ENCODE measurements at regions not wholly inside any gene's neighbourhood (a gene's known extent, or its start where the extent isn't known, plus 50 kb on each side); places are given as distances from the start of the nearest gene placed in this dataset.

- ChIA-PET POLR2A (no interaction called here), CTCF (no interaction called here)
These were observed 433.8 kb upstream of the CDH6 start for GRCh38 chr5:30759731-30760130.

GRCh38 chr5:30752015-30752414 lies 441.5 kb upstream of the CDH6 start:
- intact Hi-C loops (cut with DNase I, micrococcal nuclease), result no loop called here
- Mint-ChIP-seq H3K27me3 (no peaks in the 10 kb centered on the region), H3K4me3 (no peak overlapping the region), H3K27ac (no peak overlapping the region), H3K4me1 (no peaks in the 10 kb centered on the region), H3K36me3 (ENCODE audit: low read depth) (no peaks in the 10 kb centered on the region), H3K9me3 (ENCODE audit: low read depth) (peaks cover 10% of the 10 kb centered on the region)
- DNase-seq, result no peak
- POLR2A ChIA-PET, result no interaction called here
- no peak for ATAC-seq
- CTCF ChIA-PET, result no interaction called here

More at GRCh38 chr5:30759731-30760130, 433.8 kb upstream of the CDH6 start:
- no peaks in the 10 kb centered on the region for H3K36me3 Mint-ChIP-seq (ENCODE audit: low read depth)
- H3K4me1 Mint-ChIP-seq, result no peaks in the 10 kb centered on the region
- no peak overlapping the region for H3K4me3 Mint-ChIP-seq
- no peak overlapping the region for H3K27ac Mint-ChIP-seq
- ATAC-seq (no peak), DNase-seq (no peak)
- intact Hi-C loops (cut with DNase I, micrococcal nuclease), result no loop called here
- H3K9me3 Mint-ChIP-seq (ENCODE audit: low read depth), result peaks cover 9% of the 10 kb centered on the region
- H3K27me3 Mint-ChIP-seq, result no peaks in the 10 kb centered on the region

- ChIA-PET CTCF (no interaction called here), POLR2A (no interaction called here)
- intact Hi-C loops (cut with DNase I, micrococcal nuclease), result no loop called here
- H3K9me3 Mint-ChIP-seq (ENCODE audit: low read depth), result peaks cover 10% of the 10 kb centered on the region
- H3K27ac Mint-ChIP-seq, result no peak overlapping the region
- no peaks in the 10 kb centered on the region for H3K36me3 Mint-ChIP-seq (ENCODE audit: low read depth)
- H3K4me3 Mint-ChIP-seq, result no peak overlapping the region
- no peaks in the 10 kb centered on the region for H3K4me1 Mint-ChIP-seq
- no peaks in the 10 kb centered on the region for H3K27me3 Mint-ChIP-seq
- no peak for ATAC-seq
- no peak for DNase-seq
These were observed 443.5 kb upstream of the CDH6 start for GRCh38 chr5:30749971-30750370.

GRCh38 chr5:30747412-30747811 lies 446.1 kb upstream of the CDH6 start:
- Mint-ChIP-seq H3K27me3 (no peaks in the 10 kb centered on the region), H3K36me3 (ENCODE audit: low read depth) (no peaks in the 10 kb centered on the region), H3K9me3 (ENCODE audit: low read depth) (peaks cover 8% of the 10 kb centered on the region), H3K4me3 (no peak overlapping the region), H3K27ac (no peak overlapping the region), H3K4me1 (no peaks in the 10 kb centered on the region)
- POLR2A ChIA-PET, result no interaction called here
- DNase-seq, result no peak
- no peak for ATAC-seq
- intact Hi-C loops (cut with DNase I, micrococcal nuclease), result no loop called here
- CTCF ChIA-PET, result no interaction called here

- Mint-ChIP-seq H3K27ac (no peak overlapping the region), H3K4me3 (no peak overlapping the region), H3K9me3 (ENCODE audit: low read depth) (no peaks in the 10 kb centered on the region), H3K4me1 (no peaks in the 10 kb centered on the region), H3K27me3 (no peaks in the 10 kb centered on the region), H3K36me3 (ENCODE audit: low read depth) (no peaks in the 10 kb centered on the region)
- ChIA-PET CTCF (no interaction called here), POLR2A (no interaction called here)
- intact Hi-C loops (cut with DNase I, micrococcal nuclease), result no loop called here
- no peak for ATAC-seq
- no peak for DNase-seq
These were observed 456.8 kb upstream of the CDH6 start for GRCh38 chr5:30736669-30737068.

- H3K27ac Mint-ChIP-seq, result no peak overlapping the region
- no peaks in the 10 kb centered on the region for H3K9me3 Mint-ChIP-seq (ENCODE audit: low read depth)
- H3K4me3 Mint-ChIP-seq, result no peak overlapping the region
- no peak for DNase-seq
- H3K27me3 Mint-ChIP-seq, result no peaks in the 10 kb centered on the region
- intact Hi-C loops (cut with DNase I, micrococcal nuclease), result no loop called here
- H3K36me3 Mint-ChIP-seq (ENCODE audit: low read depth), result no peaks in the 10 kb centered on the region
- POLR2A ChIA-PET, result no interaction called here
- no peak for ATAC-seq
- CTCF ChIA-PET, result no interaction called here
- H3K4me1 Mint-ChIP-seq, result no peaks in the 10 kb centered on the region
These were observed 459.4 kb upstream of the CDH6 start for GRCh38 chr5:30734118-30734517.

- Mint-ChIP-seq H3K36me3 (ENCODE audit: low read depth) (no peaks in the 10 kb centered on the region), H3K9me3 (ENCODE audit: low read depth) (peaks cover 14% of the 10 kb centered on the region), H3K27ac (no peak overlapping the region), H3K27me3 (no peaks in the 10 kb centered on the region), H3K4me1 (no peaks in the 10 kb centered on the region), H3K4me3 (no peak overlapping the region)
- DNase-seq, result no peak
- ChIA-PET POLR2A (no interaction called here), CTCF (no interaction called here)
- ATAC-seq, result no peak
- intact Hi-C loops (cut with DNase I, micrococcal nuclease), result no loop called here
These were observed 468.4 kb upstream of the CDH6 start for GRCh38 chr5:30725073-30725472.

GRCh38 chr5:30698217-30698616 lies 495.3 kb upstream of the CDH6 start:
- no peaks in the 10 kb centered on the region for H3K36me3 Mint-ChIP-seq (ENCODE audit: low read depth)
- no peak for ATAC-seq
- intact Hi-C loops (cut with DNase I, micrococcal nuclease), result no loop called here
- DNase-seq, result no peak
- no peaks in the 10 kb centered on the region for H3K4me1 Mint-ChIP-seq
- no peak overlapping the region for H3K4me3 Mint-ChIP-seq
- H3K27me3 Mint-ChIP-seq, result no peaks in the 10 kb centered on the region
- H3K27ac Mint-ChIP-seq, result no peak overlapping the region
- peaks cover 29% of the 10 kb centered on the region for H3K9me3 Mint-ChIP-seq (ENCODE audit: low read depth)
- ChIA-PET POLR2A (no interaction called here), CTCF (no interaction called here)

GRCh38 chr5:30693326-30693725 lies 500.2 kb upstream of the CDH6 start:
- Mint-ChIP-seq H3K4me3 (no peak overlapping the region), H3K27ac (no peak overlapping the region), H3K9me3 (ENCODE audit: low read depth) (peaks cover 15% of the 10 kb centered on the region), H3K4me1 (no peaks in the 10 kb centered on the region), H3K27me3 (no peaks in the 10 kb centered on the region), H3K36me3 (ENCODE audit: low read depth) (no peaks in the 10 kb centered on the region)
- intact Hi-C loops (cut with DNase I, micrococcal nuclease), result no loop called here
- POLR2A ChIA-PET, result interaction anchor here (0.6 kb wide), 1 partner anchor 1012 kb away, joined by 3 read pairs; no protein-coding TSS in a partner anchor
- DNase-seq, result no peak
- ATAC-seq, result no peak
- CTCF ChIA-PET, result no interaction called here

- POLR2A ChIA-PET, result no interaction called here
These were observed 502.6 kb upstream of the CDH6 start for GRCh38 chr5:30690931-30691330.

GRCh38 chr5:30687461-30687860 lies 506.0 kb upstream of the CDH6 start:
- ATAC-seq (no peak), DNase-seq (no peak)

More at GRCh38 chr5:30690931-30691330, 502.6 kb upstream of the CDH6 start:
- Mint-ChIP-seq H3K4me3 (no peak overlapping the region), H3K4me1 (no peaks in the 10 kb centered on the region), H3K9me3 (ENCODE audit: low read depth) (peaks cover 8% of the 10 kb centered on the region), H3K36me3 (ENCODE audit: low read depth) (no peaks in the 10 kb centered on the region), H3K27me3 (no peaks in the 10 kb centered on the region), H3K27ac (no peak overlapping the region)
- ATAC-seq, result no peak
- intact Hi-C loops (cut with DNase I, micrococcal nuclease), result no loop called here
- CTCF ChIA-PET, result no interaction called here
- DNase-seq, result no peak

GRCh38 chr5:30686530-30686929 lies 507.0 kb upstream of the CDH6 start:
- POLR2A ChIA-PET, result no interaction called here
- Mint-ChIP-seq H3K36me3 (ENCODE audit: low read depth) (no peaks in the 10 kb centered on the region), H3K4me1 (no peaks in the 10 kb centered on the region), H3K27me3 (no peaks in the 10 kb centered on the region), H3K4me3 (no peak overlapping the region), H3K9me3 (ENCODE audit: low read depth) (peaks cover 2% of the 10 kb centered on the region), H3K27ac (no peak overlapping the region)
- CTCF ChIA-PET, result no interaction called here
- intact Hi-C loops (cut with DNase I, micrococcal nuclease), result no loop called here
- DNase-seq (no peak), ATAC-seq (no peak)

More at GRCh38 chr5:30687461-30687860, 506.0 kb upstream of the CDH6 start:
- no peaks in the 10 kb centered on the region for H3K36me3 Mint-ChIP-seq (ENCODE audit: low read depth)
- H3K9me3 Mint-ChIP-seq (ENCODE audit: low read depth), result peaks cover 2% of the 10 kb centered on the region
- CTCF ChIA-PET, result no interaction called here
- H3K27me3 Mint-ChIP-seq, result no peaks in the 10 kb centered on the region
- intact Hi-C loops (cut with DNase I, micrococcal nuclease), result no loop called here
- H3K4me1 Mint-ChIP-seq, result no peaks in the 10 kb centered on the region
- no peak overlapping the region for H3K27ac Mint-ChIP-seq
- POLR2A ChIA-PET, result no interaction called here
- no peak overlapping the region for H3K4me3 Mint-ChIP-seq

- DNase-seq (no peak), ATAC-seq (no peak)
- Mint-ChIP-seq H3K27me3 (no peaks in the 10 kb centered on the region), H3K4me1 (no peaks in the 10 kb centered on the region), H3K36me3 (ENCODE audit: low read depth) (no peaks in the 10 kb centered on the region), H3K27ac (no peak overlapping the region), H3K9me3 (ENCODE audit: low read depth) (peaks cover 19% of the 10 kb centered on the region), H3K4me3 (no peak overlapping the region)
- ChIA-PET CTCF (no interaction called here), POLR2A (no interaction called here)
- intact Hi-C loops (cut with DNase I, micrococcal nuclease), result no loop called here
These were observed 517.2 kb upstream of the CDH6 start for GRCh38 chr5:30676223-30676840.

Data from activated CD4-positive, alpha-beta T cell treated with anti-CD3 and anti-CD28 coated beads for 36 hours (primary cell).